SH-SY5Y (cell line): ENCODE measurements at regions not wholly inside any gene's neighbourhood (a gene's known extent, or its start where the extent isn't known, plus 50 kb on each side); places are given as distances from the start of the nearest gene placed in this dataset.

Experiments used
- GATA2 ChIP-seq: IDR thresholded peaks from 2 replicates; pipeline ENCODE4 v1.6.1; 2011; ENCODE audit warnings: mild to moderate bottlenecking, low read depth, low read length
- GATA3 ChIP-seq: IDR thresholded peaks from 2 replicates; pipeline ENCODE4 v1.6.1; 2011; ENCODE audit warnings: low read depth, mild to moderate bottlenecking, low read length, moderate library complexity

- TF ChIP-seq GATA3 (no peak), GATA2 (no peak)
Measured at GRCh38 chr1:201769966-201770365, 59.0 kb upstream of the IPO9 start.
